A673 (cell line): ENCODE measurements at regions not wholly inside any gene's neighbourhood (a gene's known extent, or its start where the extent isn't known, plus 50 kb on each side); places are given as distances from the start of the nearest gene placed in this dataset.

ENCODE experiments used
- BruUV-seq: library from RNA; stranded (reverse); fragments of 400-500 nt; replicated peaks from 2 replicates; lab custom pipeline; 2021; lab: Mats Ljungman, UMichigan
- CTCF ChIA-PET: fragments of 300-600 bp; sonication (Branson Sonifier 250); formaldehyde crosslinking; loops from one replicate; lab custom pipeline; 2022; ENCODE audit warnings: antibody characterized with exemption; lab: Charles Lee
- POLR2A ChIA-PET: fragments of 300-600 bp; sonication (Branson Sonifier 250); formaldehyde crosslinking; loops from one replicate; lab custom pipeline; 2022; ENCODE audit warnings: antibody characterized with exemption; ENCODE audit not compliant: low non-redundant PET; lab: Charles Lee
- DNase-seq: peaks from one replicate; pipeline ENCODE4 v3.0.0-alpha.2; 2015; ENCODE audit warnings: low spot score
- H3K27ac ChIP-seq: fragments of 200-600 bp; sonication (generic); 2 replicates; pipeline ENCODE4 v1.5.1; 2016; ENCODE audit warnings: mixed run types, low read depth, mild to moderate bottlenecking, mixed read lengths, antibody characterized with exemption, low read length; ENCODE audit not compliant: poor library complexity, severe bottlenecking
- H3K27me3 ChIP-seq: fragments of 200-600 bp; sonication (generic); replicated peaks from 2 replicates; pipeline ENCODE4 v1.6.1; 2017; ENCODE audit warnings: mixed run types, low read depth, mild to moderate bottlenecking, mixed read lengths, antibody characterized with exemption, low read length; ENCODE audit not compliant: insufficient read depth, poor library complexity
- H3K36me3 ChIP-seq: fragments of 200-600 bp; sonication (generic); 2 replicates; pipeline ENCODE4 v1.6.1; 2016; ENCODE audit warnings: mixed run types, mild to moderate bottlenecking, mixed read lengths, antibody characterized with exemption, low read length; ENCODE audit not compliant: insufficient read depth, poor library complexity, severe bottlenecking
- H3K4me1 ChIP-seq: fragments of 200-600 bp; sonication (generic); 2 replicates; pipeline ENCODE4 v1.6.1; 2017; ENCODE audit warnings: mixed run types, mild to moderate bottlenecking, mixed read lengths, antibody characterized with exemption, low read length; ENCODE audit not compliant: insufficient read depth, poor library complexity, severe bottlenecking
- H3K4me3 ChIP-seq: fragments of 200-600 bp; sonication (generic); 2 replicates; pipeline ENCODE4 v1.5.1; 2016; ENCODE audit warnings: low read depth, mixed run types, mild to moderate bottlenecking, mixed read lengths, low read length; ENCODE audit not compliant: poor library complexity, severe bottlenecking
- H3K9me3 ChIP-seq: fragments of 200-600 bp; sonication (generic); 2 replicates; pipeline ENCODE4 v1.6.1; 2016; ENCODE audit warnings: mixed run types, low read depth, mild to moderate bottlenecking, mixed read lengths, antibody characterized with exemption, low read length; ENCODE audit not compliant: poor library complexity, severe bottlenecking
- CTCF ChIP-seq: fragments of 300-800, 200-600 bp; sonication (generic); conservative IDR thresholded peaks from 2 replicates; pipeline ENCODE4 v1.5.1; 2017; ENCODE audit warnings: low read depth, mild to moderate bottlenecking, antibody characterized with exemption, low read length, moderate library complexity, mixed read lengths
- EZH2 ChIP-seq: fragments of 200-600 bp; sonication (generic); IDR thresholded peaks from 2 replicates; pipeline ENCODE4 v1.6.1; 2017; ENCODE audit warnings: borderline replicate concordance, low read depth, mild to moderate bottlenecking, mixed read lengths, antibody characterized with exemption, low read length; ENCODE audit not compliant: poor library complexity, severe bottlenecking
- intact Hi-C: fragments of 100-400 bp; cut with micrococcal nuclease; formaldehyde crosslinking; loops from one replicate; pipeline ENCODE4 v1.10.0; 2022; ENCODE audit not compliant: unreplicated experiment

GRCh38 chr21:39108291-39109162, 74.7 kb downstream of the PSMG1 start:
- Histone ChIP-seq H3K27ac (no peak overlapping the region), H3K4me1 (no peaks in the 10 kb centered on the region), H3K27me3 (no peaks in the 10 kb centered on the region), H3K4me3 (no peak overlapping the region), H3K9me3 (no peaks in the 10 kb centered on the region), H3K36me3 (no peaks in the 10 kb centered on the region)
- DNase-seq, result no peak
- no TSS peak for BruUV-seq
- intact Hi-C loops, result no loop called here
- TF ChIP-seq CTCF (no peak), EZH2 (no peak)
- POLR2A ChIA-PET, result no interaction called here
- CTCF ChIA-PET, result no interaction called here

GRCh38 chr21:39107739-39108138, 75.5 kb downstream of the PSMG1 start:
- H3K4me1 ChIP-seq, result no peaks in the 10 kb centered on the region
- no peaks in the 10 kb centered on the region for H3K9me3 ChIP-seq
- no TSS peak for BruUV-seq
- no peaks in the 10 kb centered on the region for H3K27me3 ChIP-seq
- ChIA-PET POLR2A (no interaction called here), CTCF (no interaction called here)
- no peak overlapping the region for H3K27ac ChIP-seq
- DNase-seq, result no peak
- intact Hi-C loops, result no loop called here
- H3K36me3 ChIP-seq, result no peaks in the 10 kb centered on the region
- no peak for TF ChIP-seq CTCF
- no peak for TF ChIP-seq EZH2
- H3K4me3 ChIP-seq, result no peak overlapping the region

- Histone ChIP-seq H3K27ac (no peak overlapping the region), H3K9me3 (no peaks in the 10 kb centered on the region), H3K4me1 (no peaks in the 10 kb centered on the region), H3K4me3 (no peak overlapping the region), H3K36me3 (no peaks in the 10 kb centered on the region), H3K27me3 (no peaks in the 10 kb centered on the region)
- TF ChIP-seq EZH2, result no peak
- TF ChIP-seq CTCF, result no peak
- CTCF ChIA-PET, result no interaction called here
- intact Hi-C loops, result no loop called here
- DNase-seq, result no peak
- no TSS peak for BruUV-seq
- POLR2A ChIA-PET, result no interaction called here
These were observed 76.3 kb downstream of the PSMG1 start for GRCh38 chr21:39106881-39107462.
